Fibroblast of mammary gland (primary cell): ENCODE measurements at regions not wholly inside any gene's neighbourhood (a gene's known extent, or its start where the extent isn't known, plus 50 kb on each side); places are given as distances from the start of the nearest gene placed in this dataset.

Experiments
- DNase-seq: peaks from one replicate; pipeline ENCODE4 v3.0.0-alpha.2; 2010; ENCODE audit warnings: low read depth
- H3K4me3 ChIP-seq: 2 replicates; pipeline ENCODE4 v1.5.1; 2011; ENCODE audit warnings: low read depth, mild to moderate bottlenecking, low read length, moderate library complexity; ENCODE audit not compliant: control insufficient read depth
- TF ChIP-seq, protein P1 (sequence below): conservative IDR thresholded peaks from 2 replicates; pipeline ENCODE4 v1.5.1; 2011; ENCODE audit warnings: low read depth, low read length, inconsistent platforms; ENCODE audit not compliant: control insufficient read depth, insufficient read depth

DNA sequence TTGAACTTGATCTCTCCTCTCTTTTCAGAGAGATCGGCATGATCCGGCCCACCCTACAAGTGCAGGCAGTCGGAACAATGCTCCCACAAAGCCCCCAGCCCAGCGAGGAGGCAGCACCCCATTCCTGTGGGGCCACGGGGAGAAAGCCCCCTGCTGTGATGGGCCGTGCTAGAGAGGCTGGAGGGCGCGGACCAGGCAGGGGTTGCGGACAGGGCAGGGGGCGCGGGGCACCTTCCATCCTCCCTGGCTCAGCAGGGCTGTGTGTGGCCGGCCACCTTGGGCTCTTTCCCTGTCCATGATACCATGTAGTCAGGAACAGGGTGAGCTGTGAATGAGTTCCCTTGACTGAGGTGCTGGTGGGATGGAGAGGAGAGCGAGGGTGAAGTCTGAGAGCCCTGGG is 379.8 kb downstream of the BRD1 start:
- H3K4me3 ChIP-seq, result no peak overlapping the region
- no peak for DNase-seq
- TF ChIP-seq, protein P1, sequence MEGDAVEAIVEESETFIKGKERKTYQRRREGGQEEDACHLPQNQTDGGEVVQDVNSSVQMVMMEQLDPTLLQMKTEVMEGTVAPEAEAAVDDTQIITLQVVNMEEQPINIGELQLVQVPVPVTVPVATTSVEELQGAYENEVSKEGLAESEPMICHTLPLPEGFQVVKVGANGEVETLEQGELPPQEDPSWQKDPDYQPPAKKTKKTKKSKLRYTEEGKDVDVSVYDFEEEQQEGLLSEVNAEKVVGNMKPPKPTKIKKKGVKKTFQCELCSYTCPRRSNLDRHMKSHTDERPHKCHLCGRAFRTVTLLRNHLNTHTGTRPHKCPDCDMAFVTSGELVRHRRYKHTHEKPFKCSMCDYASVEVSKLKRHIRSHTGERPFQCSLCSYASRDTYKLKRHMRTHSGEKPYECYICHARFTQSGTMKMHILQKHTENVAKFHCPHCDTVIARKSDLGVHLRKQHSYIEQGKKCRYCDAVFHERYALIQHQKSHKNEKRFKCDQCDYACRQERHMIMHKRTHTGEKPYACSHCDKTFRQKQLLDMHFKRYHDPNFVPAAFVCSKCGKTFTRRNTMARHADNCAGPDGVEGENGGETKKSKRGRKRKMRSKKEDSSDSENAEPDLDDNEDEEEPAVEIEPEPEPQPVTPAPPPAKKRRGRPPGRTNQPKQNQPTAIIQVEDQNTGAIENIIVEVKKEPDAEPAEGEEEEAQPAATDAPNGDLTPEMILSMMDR, result no peak

- DNase-seq, result no peak
- H3K4me3 ChIP-seq, result no peak overlapping the region
- TF ChIP-seq, protein P1, result no peak
These were observed 380.6 kb downstream of the BRD1 start for GRCh38 chr22:49446759-49447710.

GRCh38 chr22:49446145-49446758 is 381.4 kb downstream of the BRD1 start:
- TF ChIP-seq, protein P1, result no peak
- DNase-seq, result no peak
- no peak overlapping the region for H3K4me3 ChIP-seq

GRCh38 chr22:49444781-49445180 is 382.9 kb downstream of the BRD1 start:
- H3K4me3 ChIP-seq, result no peak overlapping the region
- TF ChIP-seq, protein P1, result no peak
- no peak for DNase-seq

DNA sequence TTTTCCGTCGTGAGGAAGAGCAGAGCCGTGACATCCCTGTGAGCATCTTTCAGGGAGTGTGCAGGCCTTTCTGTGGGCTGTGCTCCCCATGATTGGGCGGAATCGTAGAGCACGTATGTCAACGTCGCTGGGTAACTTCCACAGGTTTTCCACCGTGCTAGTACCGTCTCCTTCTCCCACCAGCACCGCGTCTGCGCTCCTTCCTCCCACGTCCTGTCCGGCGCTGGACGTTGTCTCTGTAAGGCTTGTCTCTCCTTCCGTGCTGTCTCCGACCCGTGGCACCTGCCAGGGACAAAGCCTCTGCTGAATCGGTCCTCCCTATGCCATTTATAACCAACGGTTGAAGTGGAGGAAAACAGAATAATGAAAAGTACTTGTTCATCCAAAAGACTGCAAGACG is 386.7 kb downstream of the BRD1 start:
- no peak overlapping the region for H3K4me3 ChIP-seq
- TF ChIP-seq, protein P1, result no peak
- DNase-seq, result no peak

- no peak for DNase-seq
- TF ChIP-seq, protein P1, result no peak
- H3K4me3 ChIP-seq, result no peak overlapping the region
These were observed 388.3 kb downstream of the BRD1 start for GRCh38 chr22:49439373-49439772.
